AG04450 (cell line): ENCODE measurements at regions not wholly inside any gene's neighbourhood (a gene's known extent, or its start where the extent isn't known, plus 50 kb on each side); places are given as distances from the start of the nearest gene placed in this dataset.

ENCODE experiments used
- CTCF ChIA-PET: fragments of 300-600, 350-600 bp; formaldehyde crosslinking; extraction: SDS; loops from one replicate; lab custom pipeline; 2022; ENCODE audit warnings: antibody characterized with exemption, inconsistent platforms; lab: Charles Lee
- POLR2A ChIA-PET: fragments of 350-600 bp; formaldehyde crosslinking; extraction: SDS; loops from one replicate; lab custom pipeline; 2021; ENCODE audit warnings: antibody characterized with exemption, inconsistent platforms; lab: Yijun Ruan, JAX
- DNase-seq: peaks from one replicate; pipeline ENCODE4 v3.0.0-alpha.2; 2011; ENCODE audit warnings: low read depth, low spot score
- H3K27ac ChIP-seq: one replicate; pipeline ENCODE4 v1.5.1; 2012; ENCODE audit warnings: low read depth, low read length, control low read depth
- H3K27me3 ChIP-seq: one replicate; pipeline ENCODE4 v1.6.0; 2012; ENCODE audit warnings: low read length; ENCODE audit not compliant: control insufficient read depth, insufficient read depth
- H3K4me3 ChIP-seq: 2 replicates; pipeline ENCODE4 v1.5.1; 2011; ENCODE audit warnings: mild to moderate bottlenecking, low read depth, low read length, control low read depth
- H3K9me3 ChIP-seq: 2 replicates; pipeline ENCODE4 v1.5.1; 2012; ENCODE audit warnings: low read length; ENCODE audit not compliant: control insufficient read depth, insufficient read depth
- TF ChIP-seq, protein P1 (sequence below): IDR thresholded peaks from 2 replicates; pipeline ENCODE4 v1.5.1; 2011; ENCODE audit warnings: low read depth, low read length, control low read depth, inconsistent platforms

DNA sequence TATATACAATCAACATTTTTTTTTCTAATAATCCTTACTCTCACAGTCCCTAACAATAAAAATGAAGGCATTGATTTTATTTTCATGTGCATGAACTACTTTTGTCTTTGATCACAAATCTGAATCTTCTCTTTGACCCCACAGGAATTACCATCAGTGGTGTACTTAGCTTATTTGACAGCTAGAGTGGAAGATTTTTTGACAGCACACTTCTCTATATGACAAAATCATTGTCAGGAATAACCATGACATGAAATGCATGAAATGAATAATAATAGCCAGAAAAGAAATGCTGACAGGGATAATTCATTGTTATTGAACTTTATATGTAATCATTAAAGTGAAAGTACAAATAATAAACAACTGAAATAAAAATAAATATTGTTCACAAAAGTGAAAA is 604.2 kb downstream of the EPHA5 start:
- no peak overlapping the region for H3K27ac ChIP-seq
- no peaks in the 10 kb centered on the region for H3K27me3 ChIP-seq
- peaks cover 7% of the 10 kb centered on the region for H3K9me3 ChIP-seq
- ChIA-PET POLR2A (no interaction called here), CTCF (no interaction called here)
- TF ChIP-seq, protein P1, sequence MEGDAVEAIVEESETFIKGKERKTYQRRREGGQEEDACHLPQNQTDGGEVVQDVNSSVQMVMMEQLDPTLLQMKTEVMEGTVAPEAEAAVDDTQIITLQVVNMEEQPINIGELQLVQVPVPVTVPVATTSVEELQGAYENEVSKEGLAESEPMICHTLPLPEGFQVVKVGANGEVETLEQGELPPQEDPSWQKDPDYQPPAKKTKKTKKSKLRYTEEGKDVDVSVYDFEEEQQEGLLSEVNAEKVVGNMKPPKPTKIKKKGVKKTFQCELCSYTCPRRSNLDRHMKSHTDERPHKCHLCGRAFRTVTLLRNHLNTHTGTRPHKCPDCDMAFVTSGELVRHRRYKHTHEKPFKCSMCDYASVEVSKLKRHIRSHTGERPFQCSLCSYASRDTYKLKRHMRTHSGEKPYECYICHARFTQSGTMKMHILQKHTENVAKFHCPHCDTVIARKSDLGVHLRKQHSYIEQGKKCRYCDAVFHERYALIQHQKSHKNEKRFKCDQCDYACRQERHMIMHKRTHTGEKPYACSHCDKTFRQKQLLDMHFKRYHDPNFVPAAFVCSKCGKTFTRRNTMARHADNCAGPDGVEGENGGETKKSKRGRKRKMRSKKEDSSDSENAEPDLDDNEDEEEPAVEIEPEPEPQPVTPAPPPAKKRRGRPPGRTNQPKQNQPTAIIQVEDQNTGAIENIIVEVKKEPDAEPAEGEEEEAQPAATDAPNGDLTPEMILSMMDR = no peak
- no peak overlapping the region for H3K4me3 ChIP-seq
- no peak for DNase-seq

DNA sequence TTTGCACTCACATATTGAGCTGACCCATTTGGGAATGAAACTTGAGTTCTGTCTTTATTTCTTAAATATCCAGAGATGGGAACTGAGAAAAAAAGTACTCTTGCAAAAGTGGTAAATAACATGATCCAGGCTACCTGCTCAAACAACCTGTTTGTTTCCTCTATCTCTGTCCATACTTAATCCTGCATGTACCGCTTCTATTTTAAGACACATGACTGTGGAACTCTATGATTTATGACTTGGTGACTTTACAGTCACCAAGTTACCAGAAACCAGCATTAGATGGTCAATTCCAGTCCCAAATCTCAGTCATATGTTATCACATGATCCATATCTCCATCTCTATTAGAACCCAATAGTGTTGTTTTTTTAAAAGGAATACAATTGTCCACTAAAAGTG is 606.7 kb downstream of the EPHA5 start:
- no peaks in the 10 kb centered on the region for H3K27me3 ChIP-seq
- no peak overlapping the region for H3K4me3 ChIP-seq
- TF ChIP-seq, protein P1 = no peak
- CTCF ChIA-PET = no interaction called here
- H3K9me3 ChIP-seq = peaks cover 4% of the 10 kb centered on the region; the same call in 1 of the 2 replicates
- POLR2A ChIA-PET = no interaction called here
- H3K27ac ChIP-seq = no peak overlapping the region
- DNase-seq = no peak

GRCh38 chr4:65050786-65051185 is 619.5 kb downstream of the EPHA5 start:
- TF ChIP-seq, protein P1 = no peak
- no peaks in the 10 kb centered on the region for H3K27me3 ChIP-seq
- DNase-seq = no peak
- no peak overlapping the region for H3K4me3 ChIP-seq
- H3K27ac ChIP-seq = no peak overlapping the region
- ChIA-PET POLR2A (no interaction called here), CTCF (no interaction called here)
- no peaks in the 10 kb centered on the region; the same call in 1 of the 2 replicates for H3K9me3 ChIP-seq

- POLR2A ChIA-PET = no interaction called here
- Histone ChIP-seq H3K9me3 (no peaks in the 10 kb centered on the region; the same call in 1 of the 2 replicates), H3K27me3 (no peaks in the 10 kb centered on the region), H3K4me3 (no peak overlapping the region), H3K27ac (no peak overlapping the region)
- no peak for DNase-seq
- CTCF ChIA-PET = no interaction called here
- TF ChIP-seq, protein P1 = no peak
Measured at GRCh38 chr4:65046192-65047133, 623.8 kb downstream of the EPHA5 start.

DNA sequence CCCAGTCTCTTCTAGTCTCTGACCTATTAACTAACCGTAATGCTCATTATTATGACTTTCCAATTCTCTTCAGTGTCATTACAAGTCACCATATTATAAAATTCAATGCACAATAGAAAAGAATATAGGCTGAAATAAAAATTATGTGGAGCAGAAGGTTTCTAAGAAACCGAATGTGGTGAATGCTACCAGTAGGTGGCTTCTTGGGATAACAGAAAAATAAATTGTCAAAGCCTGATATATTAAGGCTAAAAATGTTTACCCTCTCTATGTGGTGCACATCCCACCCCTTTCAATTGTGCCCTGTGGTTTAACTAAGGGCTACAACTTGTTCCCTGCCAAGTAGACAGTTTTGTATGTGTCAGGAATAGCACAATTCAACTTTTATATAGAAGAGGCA is 624.6 kb upstream of the TECRL start:
- Histone ChIP-seq H3K27ac (no peak overlapping the region), H3K9me3 (peaks cover 8% of the 10 kb centered on the region; the same call in 1 of the 2 replicates), H3K27me3 (no peaks in the 10 kb centered on the region), H3K4me3 (no peak overlapping the region)
- ChIA-PET POLR2A (no interaction called here), CTCF (no interaction called here)
- TF ChIP-seq, protein P1 = no peak
- DNase-seq = no peak
